Mucosa of rectum (tissue), 2 donors: ENCODE measurements at regions not wholly inside any gene's neighbourhood (a gene's known extent, or its start where the extent isn't known, plus 50 kb on each side); places are given as distances from the start of the nearest gene placed in this dataset.
"Not testable (repeated sequence)": the region's sequence is repeated elsewhere in the genome, so short reads cannot be mapped to it uniquely, and the experiment has no call there.

Experiments
- H3K27ac ChIP-seq, 2 donors: one replicate each; pipeline ENCODE4 v1.7.0; 2013; ENCODE audit warnings: inconsistent platforms in 2 of 2, low read depth in 2 of 2, low read length in 2 of 2
- H3K27me3 ChIP-seq, 2 donors: one replicate each; pipeline ENCODE4 v1.7.0; 2013; ENCODE audit warnings: low read length in 2 of 2; ENCODE audit not compliant: control insufficient read depth in 2 of 2, insufficient read depth in 2 of 2
- H3K36me3 ChIP-seq, 2 donors: one replicate each; pipeline ENCODE4 v1.7.0; 2013; ENCODE audit warnings: low read length in 2 of 2; ENCODE audit not compliant: control insufficient read depth in 2 of 2, insufficient read depth in 2 of 2
- H3K4me1 ChIP-seq, 2 donors: one replicate each; pipeline ENCODE4 v1.7.0; 2013; ENCODE audit warnings: low read length in 2 of 2, mild to moderate bottlenecking in 1 of 2; ENCODE audit not compliant: control insufficient read depth in 2 of 2, insufficient read depth in 2 of 2
- H3K4me3 ChIP-seq, 2 donors: one replicate each; pipeline ENCODE4 v1.7.0; 2013; ENCODE audit warnings: low read length in 2 of 2
- H3K9ac ChIP-seq, 2 donors: one replicate each; pipeline ENCODE4 v1.7.0; 2013; ENCODE audit warnings: low read length in 2 of 2, low read depth in 1 of 2, mild to moderate bottlenecking in 1 of 2
- H3K9me3 ChIP-seq, 2 donors: one replicate each; pipeline ENCODE4 v1.7.0; 2013; ENCODE audit warnings: low read length in 2 of 2; ENCODE audit not compliant: control insufficient read depth in 2 of 2
- donor health status: healthy.
- donor health status: Normal muscosa, but diverticular disease.

DNA sequence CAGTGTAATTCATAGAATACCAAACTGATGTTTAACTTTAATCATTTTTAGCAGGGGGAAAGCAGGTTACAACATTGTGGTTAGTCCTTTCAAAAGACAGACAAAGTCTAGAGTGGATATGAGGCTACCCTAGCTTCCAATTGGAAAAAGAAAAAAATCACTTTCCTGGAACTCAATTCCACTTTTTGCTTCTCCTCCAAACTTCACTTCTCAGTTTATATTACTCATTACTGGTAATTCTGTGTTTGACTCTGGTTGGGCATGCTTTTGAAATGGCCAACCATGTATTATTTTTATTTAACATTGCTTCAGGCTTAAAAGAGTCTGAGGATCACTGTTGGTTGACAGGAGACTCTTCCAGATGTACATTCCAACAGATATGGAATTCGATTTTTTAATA is 84.8 kb downstream of the RAP2B start:
- Histone ChIP-seq H3K9me3 (no peaks in the 10 kb centered on the region), H3K4me1 (peaks cover 0 to 2% of the 10 kb centered on the region in 2 donors), H3K27ac (no peak overlapping the region), H3K9ac (no peak overlapping the region), H3K4me3 (no peak overlapping the region), H3K36me3 (no peaks in the 10 kb centered on the region), H3K27me3 (no peaks in the 10 kb centered on the region)

DNA sequence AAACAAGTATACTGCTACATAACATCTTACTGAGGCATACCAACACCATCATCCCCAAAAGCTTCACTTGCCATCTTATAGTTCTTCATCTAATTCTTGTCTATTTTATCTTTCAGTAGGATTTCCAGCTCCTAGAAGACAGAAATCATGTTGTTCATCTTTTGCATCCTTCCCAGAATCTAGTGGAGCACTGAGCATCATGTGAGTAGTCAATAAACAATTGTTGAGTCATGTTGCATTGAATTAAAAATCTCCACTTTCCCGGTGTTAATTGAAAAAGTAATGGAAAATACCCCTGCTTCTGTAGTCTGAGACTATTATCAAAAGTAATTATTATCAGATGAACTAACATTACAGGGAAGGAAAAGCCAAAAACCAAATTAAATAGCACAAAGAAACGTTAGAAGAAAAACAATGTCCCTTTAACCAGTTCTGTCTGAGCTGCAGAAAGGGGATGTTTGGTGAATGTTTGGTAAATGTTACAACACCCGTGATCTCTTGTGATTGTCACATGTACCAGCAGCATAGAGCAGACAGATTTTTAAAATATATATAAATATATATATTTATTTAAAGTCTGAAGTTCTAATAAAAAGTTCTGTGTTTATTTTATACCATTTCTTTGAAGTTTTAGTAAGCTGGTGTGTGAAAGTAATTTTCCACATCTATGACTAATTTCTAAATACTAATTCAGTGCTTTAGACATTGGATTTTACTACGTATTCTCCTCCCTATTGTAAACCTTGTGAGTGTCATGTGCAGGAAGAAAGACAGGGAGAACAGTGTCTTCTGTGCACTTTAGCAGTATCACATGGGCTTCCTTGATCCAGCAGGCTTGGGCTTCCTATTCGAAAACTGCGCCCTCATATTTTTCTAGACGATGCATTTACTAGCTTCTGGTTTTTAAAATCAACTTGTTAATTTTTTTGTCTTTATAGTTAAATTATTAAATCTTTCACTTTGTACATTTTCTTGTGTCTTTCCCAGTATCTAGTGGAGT is 85.6 kb downstream of the RAP2B start:
- H3K9me3 ChIP-seq = no peaks in the 10 kb centered on the region
- H3K4me3 ChIP-seq = no peak overlapping the region
- H3K4me1 ChIP-seq = peaks cover 0 to 2% of the 10 kb centered on the region in 2 donors
- H3K36me3 ChIP-seq = no peaks in the 10 kb centered on the region
- H3K9ac ChIP-seq = no peak overlapping the region
- H3K27ac ChIP-seq = no peak overlapping the region
- no peaks in the 10 kb centered on the region for H3K27me3 ChIP-seq

DNA sequence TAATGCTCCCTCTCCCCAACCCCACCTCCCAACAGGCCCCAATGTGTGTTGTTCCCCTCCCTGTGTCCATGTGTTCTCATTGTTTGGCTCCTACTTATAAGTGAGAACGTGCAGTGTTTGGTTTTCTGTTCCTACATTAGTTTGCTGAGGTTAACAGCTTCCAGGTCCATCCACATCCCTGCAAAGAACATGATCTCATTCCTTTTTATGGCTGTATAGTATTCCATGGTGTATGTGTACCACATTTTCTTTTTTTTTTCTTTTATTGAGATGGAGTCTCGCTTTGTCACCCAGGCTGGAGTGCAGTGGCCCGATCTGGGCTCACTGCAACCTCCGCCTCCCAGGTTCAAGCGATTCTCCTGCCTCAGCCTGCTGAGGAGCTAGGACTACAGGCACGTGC is 86.8 kb downstream of the RAP2B start:
- not testable (repeated sequence) for H3K36me3 ChIP-seq, H3K9me3 ChIP-seq, H3K4me3 ChIP-seq, H3K4me1 ChIP-seq, H3K9ac ChIP-seq, H3K27ac ChIP-seq, H3K27me3 ChIP-seq

DNA sequence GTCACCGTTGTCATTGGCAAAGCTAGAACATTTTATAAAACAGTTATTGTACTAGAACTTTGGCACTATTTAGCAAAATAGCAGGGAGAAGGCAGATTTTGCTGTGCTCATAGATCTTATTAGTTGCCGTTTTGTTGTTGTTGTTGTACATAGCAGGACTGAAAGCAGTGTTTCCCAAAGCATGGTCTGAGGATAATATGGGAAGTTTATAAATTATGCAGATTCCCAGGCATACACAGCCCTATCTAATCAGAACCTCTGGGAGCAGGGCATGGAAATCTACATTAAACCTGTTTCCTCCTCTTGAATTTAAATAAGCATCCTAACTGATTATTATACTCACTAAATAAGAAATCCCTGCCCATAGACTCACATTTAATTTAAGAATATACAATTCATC is 87.9 kb downstream of the RAP2B start:
- Histone ChIP-seq H3K9ac (no peak overlapping the region), H3K27ac (no peak overlapping the region), H3K4me1 (peaks cover 0 to 2% of the 10 kb centered on the region in 2 donors), H3K4me3 (no peak overlapping the region), H3K9me3 (no peaks in the 10 kb centered on the region), H3K36me3 (no peaks in the 10 kb centered on the region), H3K27me3 (no peaks in the 10 kb centered on the region)

DNA sequence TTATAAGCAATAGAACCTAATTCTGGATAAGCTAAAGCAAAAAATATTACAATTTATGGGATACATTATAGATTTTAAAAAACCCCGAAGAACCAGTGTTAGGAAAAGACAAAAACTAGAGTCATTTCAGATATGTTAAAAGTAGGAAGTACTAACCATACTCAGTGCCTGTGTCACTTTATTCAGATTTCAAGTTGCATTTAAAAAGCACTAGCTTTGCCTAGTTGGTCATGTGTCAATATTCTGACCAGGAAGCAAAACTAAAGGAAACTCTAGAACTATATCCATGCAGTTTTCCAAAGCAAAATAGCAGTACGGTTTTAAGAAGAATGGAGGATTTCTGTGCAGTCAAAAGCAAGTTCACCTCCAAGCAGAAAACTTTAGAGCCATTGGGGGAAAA is 88.4 kb downstream of the RAP2B start:
- H3K27ac ChIP-seq = peak overlapping the region in 1 of 2 donors; percentile 3
- no peak overlapping the region for H3K4me3 ChIP-seq
- no peaks in the 10 kb centered on the region for H3K27me3 ChIP-seq
- H3K9me3 ChIP-seq = no peaks in the 10 kb centered on the region
- H3K9ac ChIP-seq = no peak overlapping the region
- H3K36me3 ChIP-seq = no peaks in the 10 kb centered on the region
- H3K4me1 ChIP-seq = peaks cover 0 to 2% of the 10 kb centered on the region in 2 donors

DNA sequence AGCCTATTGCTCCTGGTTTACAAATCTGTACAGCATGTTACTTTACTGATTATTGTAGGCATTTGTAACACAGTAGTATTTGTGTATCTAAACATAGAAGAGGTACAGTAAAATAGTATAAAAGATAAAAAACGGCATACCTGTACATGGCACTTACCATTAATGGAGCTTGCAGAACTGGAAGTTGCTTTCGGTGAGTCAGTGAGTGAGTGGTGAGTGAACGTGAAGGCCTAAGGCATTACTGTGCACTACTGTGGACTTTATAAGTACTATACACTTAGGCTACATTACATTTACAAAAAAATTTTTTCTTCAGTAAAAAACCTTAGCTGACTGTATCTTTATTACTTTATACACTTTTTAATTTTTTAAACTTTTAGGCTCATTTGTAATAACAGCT is 90.9 kb downstream of the RAP2B start:
- Histone ChIP-seq H3K9ac (no peak overlapping the region), H3K4me3 (no peak overlapping the region), H3K27ac (no peak overlapping the region), H3K36me3 (no peaks in the 10 kb centered on the region), H3K27me3 (no peaks in the 10 kb centered on the region), H3K9me3 (no peaks in the 10 kb centered on the region), H3K4me1 (no peaks in the 10 kb centered on the region)

DNA sequence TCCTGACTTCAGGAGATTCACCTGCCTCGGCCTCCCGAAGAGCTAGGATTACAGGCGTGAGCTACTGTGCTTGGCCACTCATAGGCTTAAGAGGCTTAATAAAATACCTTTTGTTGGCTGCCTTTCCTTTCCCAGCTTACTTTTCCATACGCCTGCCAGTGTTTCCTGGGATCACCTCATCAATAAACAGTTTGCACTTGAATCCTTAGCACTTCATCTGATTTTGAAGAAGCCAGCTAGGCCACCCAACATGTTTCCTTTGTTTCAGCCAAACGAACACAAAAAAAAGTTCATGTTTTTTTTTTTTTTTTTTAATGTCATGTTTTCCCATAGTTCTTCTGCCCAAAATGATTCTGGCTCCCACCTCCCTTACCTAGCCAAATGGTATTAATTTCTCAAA is 92.3 kb downstream of the RAP2B start:
- Histone ChIP-seq H3K27ac (no peak overlapping the region), H3K9ac (no peak overlapping the region), H3K36me3 (no peaks in the 10 kb centered on the region), H3K9me3 (no peaks in the 10 kb centered on the region), H3K4me3 (no peak overlapping the region), H3K27me3 (no peaks in the 10 kb centered on the region), H3K4me1 (no peaks in the 10 kb centered on the region)

DNA sequence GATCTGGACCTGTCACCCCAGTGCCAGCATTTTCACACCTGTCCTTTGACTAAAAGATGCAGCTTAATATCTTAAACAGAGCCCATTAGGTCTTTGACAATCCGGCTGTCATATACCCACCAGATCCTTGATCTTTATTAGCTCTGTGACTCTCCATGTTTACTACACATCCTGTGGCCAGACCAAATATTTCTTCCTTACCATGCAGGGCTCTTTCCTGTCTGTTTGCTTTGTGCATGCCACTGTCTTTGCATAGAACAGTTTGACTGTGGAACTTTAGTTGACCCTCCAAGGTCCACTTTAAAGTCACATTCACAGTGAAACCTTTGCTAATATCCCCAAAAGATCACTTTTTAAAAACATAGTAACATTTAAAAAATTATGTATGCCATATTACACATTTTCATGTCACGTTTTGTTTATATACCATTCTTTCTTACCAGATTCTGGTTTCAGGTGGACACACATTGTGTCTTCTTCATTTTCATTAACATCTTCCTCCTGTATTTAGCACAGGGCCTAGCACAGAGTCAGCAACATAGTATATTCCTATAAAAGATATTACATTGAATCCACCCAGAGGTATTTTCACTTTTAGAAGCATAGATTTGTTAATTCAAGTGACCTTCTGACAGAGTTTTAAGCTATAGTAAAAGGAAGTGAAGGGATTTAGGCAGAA is 95.8 kb downstream of the RAP2B start:
- Histone ChIP-seq H3K36me3 (no peaks in the 10 kb centered on the region), H3K9me3 (no peaks in the 10 kb centered on the region), H3K4me3 (no peak overlapping the region), H3K27ac (no peak overlapping the region), H3K4me1 (no peaks in the 10 kb centered on the region), H3K27me3 (no peaks in the 10 kb centered on the region), H3K9ac (no peak overlapping the region)

DNA sequence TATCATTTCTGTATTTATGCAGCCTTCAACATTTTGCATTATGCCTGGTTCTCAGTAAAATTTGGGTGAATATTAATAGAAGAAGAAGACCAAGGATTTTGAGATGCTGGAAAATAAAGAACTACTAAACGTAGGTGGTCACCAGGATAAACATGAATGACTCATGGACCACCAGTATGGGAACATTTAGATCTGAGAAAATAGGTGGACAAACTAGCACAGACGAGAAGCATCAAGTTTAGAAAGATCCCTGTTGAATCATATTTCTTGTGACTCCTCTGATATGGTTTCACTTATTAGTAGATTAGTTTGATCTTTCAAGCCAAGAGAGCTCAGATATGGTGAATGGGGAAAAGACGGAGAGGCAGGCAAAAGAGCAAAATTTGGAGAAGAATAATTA is 97.9 kb downstream of the RAP2B start:
- no peaks in the 10 kb centered on the region for H3K9me3 ChIP-seq
- no peak overlapping the region for H3K27ac ChIP-seq

DNA sequence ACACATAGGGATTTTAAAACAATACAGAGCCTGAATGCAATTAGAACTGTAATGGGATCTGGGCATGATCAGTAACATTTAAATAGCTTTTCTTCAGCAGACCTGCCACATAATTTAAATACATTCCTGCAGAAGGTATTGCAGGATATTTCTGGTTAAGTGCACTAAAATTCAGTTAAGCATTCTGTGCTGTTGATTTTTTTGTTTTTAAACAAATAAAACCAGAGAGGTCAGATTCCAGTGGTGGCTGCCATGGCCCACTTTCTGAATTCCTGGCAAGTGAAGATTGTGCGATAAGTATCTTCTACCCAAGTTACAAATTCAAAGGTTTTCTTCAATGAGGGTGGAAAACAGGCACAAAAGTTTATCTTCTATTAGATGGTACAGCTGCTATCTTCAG is 98.7 kb downstream of the RAP2B start:
- Histone ChIP-seq H3K27ac (no peak overlapping the region), H3K9me3 (no peaks in the 10 kb centered on the region), H3K4me3 (no peak overlapping the region), H3K36me3 (no peaks in the 10 kb centered on the region), H3K9ac (no peak overlapping the region), H3K27me3 (no peaks in the 10 kb centered on the region), H3K4me1 (no peaks in the 10 kb centered on the region)

More for the DNA sequence above, 97.9 kb downstream of the RAP2B start:
- Histone ChIP-seq H3K4me3 (no peak overlapping the region), H3K9ac (no peak overlapping the region), H3K27me3 (no peaks in the 10 kb centered on the region), H3K36me3 (no peaks in the 10 kb centered on the region), H3K4me1 (no peaks in the 10 kb centered on the region)
